HFFc6 (cell line): ENCODE measurements at regions not wholly inside any gene's neighbourhood (a gene's known extent, or its start where the extent isn't known, plus 50 kb on each side); places are given as distances from the start of the nearest gene placed in this dataset.

ENCODE experiments used
- DNase-seq: peaks from one replicate; pipeline ENCODE4 v3.0.0-alpha.2; 2018
- H3K27ac Mint-ChIP-seq: 2 replicates; pipeline ENCODE4 v1.8.0; 2020; ENCODE audit warnings: mild to moderate bottlenecking, mixed read lengths
- H3K27me3 Mint-ChIP-seq: 2 replicates; pipeline ENCODE4 v1.8.0; 2021; ENCODE audit warnings: mild to moderate bottlenecking, moderate library complexity, mixed read lengths; ENCODE audit not compliant: insufficient read depth
- H3K36me3 Mint-ChIP-seq: 2 replicates; pipeline ENCODE4 v1.8.0; 2021; ENCODE audit warnings: low read depth, mixed read lengths
- H3K4me1 Mint-ChIP-seq: 2 replicates; pipeline ENCODE4 v1.8.0; 2020; ENCODE audit warnings: low read depth, mixed read lengths
- H3K4me3 Mint-ChIP-seq: 2 replicates; pipeline ENCODE4 v1.8.0; 2020; ENCODE audit warnings: mild to moderate bottlenecking, moderate library complexity, mixed read lengths
- H3K9me3 Mint-ChIP-seq: 2 replicates; pipeline ENCODE4 v1.8.0; 2020; ENCODE audit warnings: mild to moderate bottlenecking, mixed read lengths
- CTCF ChIP-seq: fragments of 200-600 bp; sonication (generic); IDR thresholded peaks from 2 replicates; pipeline ENCODE4 v1.5.0; 2021; ENCODE audit warnings: antibody characterized with exemption, mild to moderate bottlenecking

- H3K27me3 Mint-ChIP-seq, result no peaks in the 10 kb centered on the region; the same call in 1 of the 2 replicates
- no peaks in the 10 kb centered on the region for H3K4me1 Mint-ChIP-seq
- H3K9me3 Mint-ChIP-seq, result peaks cover 4% of the 10 kb centered on the region
- no peak for DNase-seq
- H3K4me3 Mint-ChIP-seq, result no peak overlapping the region
- H3K36me3 Mint-ChIP-seq, result no peaks in the 10 kb centered on the region
- TF ChIP-seq CTCF, result no peak
- no peak overlapping the region for H3K27ac Mint-ChIP-seq
These were observed 173.2 kb downstream of the MYCN start for GRCh38 chr2:16113568-16113967.

GRCh38 chr2:16112972-16113560, 172.7 kb downstream of the MYCN start:
- Mint-ChIP-seq H3K4me1 (no peaks in the 10 kb centered on the region), H3K36me3 (no peaks in the 10 kb centered on the region), H3K9me3 (peaks cover 4% of the 10 kb centered on the region)

GRCh38 chr2:16112251-16112971, 172.1 kb downstream of the MYCN start:
- no peak for DNase-seq
- Mint-ChIP-seq H3K4me3 (no peak overlapping the region), H3K27ac (no peak overlapping the region), H3K9me3 (peaks cover 4% of the 10 kb centered on the region), H3K4me1 (no peaks in the 10 kb centered on the region), H3K36me3 (no peaks in the 10 kb centered on the region), H3K27me3 (no peaks in the 10 kb centered on the region)
- no peak for TF ChIP-seq CTCF

More at GRCh38 chr2:16112972-16113560, 172.7 kb downstream of the MYCN start:
- no peak for TF ChIP-seq CTCF
- H3K27me3 Mint-ChIP-seq, result no peaks in the 10 kb centered on the region
- no peak overlapping the region for H3K4me3 Mint-ChIP-seq
- no peak for DNase-seq
- no peak overlapping the region for H3K27ac Mint-ChIP-seq

GRCh38 chr2:16111838-16112210, 171.5 kb downstream of the MYCN start:
- no peak overlapping the region for H3K27ac Mint-ChIP-seq
- H3K4me3 Mint-ChIP-seq, result no peak overlapping the region
- no peak for TF ChIP-seq CTCF
- no peaks in the 10 kb centered on the region for H3K36me3 Mint-ChIP-seq
- H3K9me3 Mint-ChIP-seq, result peaks cover 8% of the 10 kb centered on the region
- H3K4me1 Mint-ChIP-seq, result no peaks in the 10 kb centered on the region
- DNase-seq, result no peak
- H3K27me3 Mint-ChIP-seq, result no peaks in the 10 kb centered on the region

- Mint-ChIP-seq H3K4me1 (no peaks in the 10 kb centered on the region), H3K36me3 (no peaks in the 10 kb centered on the region), H3K9me3 (peaks cover 16% of the 10 kb centered on the region), H3K27me3 (no peaks in the 10 kb centered on the region), H3K27ac (no peak overlapping the region), H3K4me3 (no peak overlapping the region)
- TF ChIP-seq CTCF, result no peak
- DNase-seq, result no peak
These were observed 169.5 kb downstream of the MYCN start for GRCh38 chr2:16109821-16110310.
